ENCODE measurements at regions not wholly inside any gene's neighbourhood (a gene's known extent, or its start where the extent isn't known, plus 50 kb on each side); places are given as distances from the start of the nearest gene placed in this dataset.

GRCh38 chr21:43276811-43277210, 108.0 kb downstream of the CRYAA start:
- no peak for TF ChIP-seq EP300 (IDR thresholded peaks at IDR 0.05)
- TF ChIP-seq, protein P1, sequence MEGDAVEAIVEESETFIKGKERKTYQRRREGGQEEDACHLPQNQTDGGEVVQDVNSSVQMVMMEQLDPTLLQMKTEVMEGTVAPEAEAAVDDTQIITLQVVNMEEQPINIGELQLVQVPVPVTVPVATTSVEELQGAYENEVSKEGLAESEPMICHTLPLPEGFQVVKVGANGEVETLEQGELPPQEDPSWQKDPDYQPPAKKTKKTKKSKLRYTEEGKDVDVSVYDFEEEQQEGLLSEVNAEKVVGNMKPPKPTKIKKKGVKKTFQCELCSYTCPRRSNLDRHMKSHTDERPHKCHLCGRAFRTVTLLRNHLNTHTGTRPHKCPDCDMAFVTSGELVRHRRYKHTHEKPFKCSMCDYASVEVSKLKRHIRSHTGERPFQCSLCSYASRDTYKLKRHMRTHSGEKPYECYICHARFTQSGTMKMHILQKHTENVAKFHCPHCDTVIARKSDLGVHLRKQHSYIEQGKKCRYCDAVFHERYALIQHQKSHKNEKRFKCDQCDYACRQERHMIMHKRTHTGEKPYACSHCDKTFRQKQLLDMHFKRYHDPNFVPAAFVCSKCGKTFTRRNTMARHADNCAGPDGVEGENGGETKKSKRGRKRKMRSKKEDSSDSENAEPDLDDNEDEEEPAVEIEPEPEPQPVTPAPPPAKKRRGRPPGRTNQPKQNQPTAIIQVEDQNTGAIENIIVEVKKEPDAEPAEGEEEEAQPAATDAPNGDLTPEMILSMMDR (IDR thresholded peaks at IDR 0.05), result no peak
- no peak for TF ChIP-seq POLR2A (IDR thresholded peaks at IDR 0.05)
- TF ChIP-seq POLR2AphosphoS5 (IDR thresholded peaks at IDR 0.05), result no peak
